GM23338 (cell line): ENCODE measurements at regions not wholly inside any gene's neighbourhood (a gene's known extent, or its start where the extent isn't known, plus 50 kb on each side); places are given as distances from the start of the nearest gene placed in this dataset.

Experiments used
- ATAC-seq: fragments of 200-7000 bp; cut with Tn5 transposase; 3 replicates; pipeline ENCODE4 v1.9.1; 2020
- DNase-seq: peaks from one replicate; pipeline ENCODE4 v3.0.0-alpha.2; 2015; ENCODE audit warnings: low spot score
- H2AFZ ChIP-seq: fragments of 200-600 bp; sonication (generic); 2 replicates; pipeline ENCODE4 v1.8.0; 2016; ENCODE audit warnings: antibody characterized with exemption, mild to moderate bottlenecking, moderate library complexity
- H3F3A ChIP-seq: fragments of 200-600 bp; sonication (generic); replicated peaks from 2 replicates; pipeline ENCODE4 v1.8.0; 2017; ENCODE audit warnings: antibody characterized with exemption, mixed run types, low read depth
- H3K27ac ChIP-seq: fragments of 200-600 bp; sonication (generic); 2 replicates; pipeline ENCODE4 v1.6.1; 2016; ENCODE audit warnings: low read depth
- H3K27me3 ChIP-seq: fragments of 200-600 bp; sonication (generic); 2 replicates; pipeline ENCODE4 v1.8.0; 2016; ENCODE audit warnings: mild to moderate bottlenecking, mixed run types, moderate library complexity; ENCODE audit not compliant: insufficient read depth
- H3K36me3 ChIP-seq: fragments of 200-600 bp; sonication (generic); 2 replicates; pipeline ENCODE4 v1.8.0; 2016; ENCODE audit warnings: mild to moderate bottlenecking; ENCODE audit not compliant: insufficient read depth
- H3K4me1 ChIP-seq: fragments of 200-600 bp; sonication (generic); 2 replicates; pipeline ENCODE4 v1.8.0; 2016; ENCODE audit warnings: mild to moderate bottlenecking, moderate library complexity; ENCODE audit not compliant: insufficient read depth
- H3K4me2 ChIP-seq: fragments of 200-600 bp; sonication (generic); 2 replicates; pipeline ENCODE4 v1.7.1; 2017; ENCODE audit warnings: mixed run types
- H3K4me3 ChIP-seq: fragments of 200-600 bp; sonication (generic); 2 replicates; pipeline ENCODE4 v1.6.1; 2016; ENCODE audit warnings: mixed run types
- H3K79me2 ChIP-seq: fragments of 200-600 bp; sonication (generic); replicated peaks from 2 replicates; pipeline ENCODE4 v1.8.0; 2017; ENCODE audit warnings: mild to moderate bottlenecking; ENCODE audit not compliant: insufficient read depth
- H3K9me2 ChIP-seq: fragments of 200-600 bp; sonication (generic); 2 replicates; pipeline ENCODE4 v1.8.0; 2017; ENCODE audit not compliant: insufficient read depth
- H4K20me1 ChIP-seq: fragments of 200-600 bp; sonication (generic); replicated peaks from 2 replicates; pipeline ENCODE4 v1.8.0; 2017; ENCODE audit warnings: mild to moderate bottlenecking; ENCODE audit not compliant: insufficient read depth
- H3K27ac Mint-ChIP-seq: 2 replicates; pipeline ENCODE4 v1.8.0; 2020; ENCODE audit warnings: inconsistent platforms, mild to moderate bottlenecking, moderate library complexity, mixed read lengths
- H3K27me3 Mint-ChIP-seq: 3 replicates; pipeline ENCODE4 v1.8.0; 2022; ENCODE audit warnings: low read depth, mild to moderate bottlenecking, moderate library complexity, mixed read lengths, inconsistent platforms; ENCODE audit not compliant: insufficient read depth, poor library complexity
- H3K36me3 Mint-ChIP-seq: 3 replicates; pipeline ENCODE4 v1.8.0; 2021; ENCODE audit warnings: low read depth, mild to moderate bottlenecking, inconsistent platforms, moderate library complexity, mixed read lengths
- H3K4me1 Mint-ChIP-seq: 3 replicates; pipeline ENCODE4 v1.8.0; 2020; ENCODE audit warnings: mild to moderate bottlenecking, inconsistent platforms, mixed read lengths
- H3K4me3 Mint-ChIP-seq: 3 replicates; pipeline ENCODE4 v1.8.0; 2021; ENCODE audit warnings: moderate library complexity, mild to moderate bottlenecking, inconsistent platforms, mixed read lengths
- H3K9me3 Mint-ChIP-seq: 3 replicates; pipeline ENCODE4 v1.8.0; 2020; ENCODE audit warnings: moderate library complexity, mild to moderate bottlenecking, inconsistent platforms, mixed read lengths
- CREB1 ChIP-seq: fragments of 250-450 bp; sonication (Bioruptor Pico); IDR thresholded peaks from 2 replicates; pipeline ENCODE4 v1.5.0; 2020; ENCODE audit warnings: low read depth, mild to moderate bottlenecking, moderate library complexity
- CTCF ChIP-seq, 2 experiments: fragments of 200-600 bp in 1 of 2; sonication (generic) in 1 of 2; conservative IDR thresholded peaks; 2 replicates each; pipeline versions ENCODE4 v1.5.1 to v1.6.1; 2016 to 2017; ENCODE audit warnings: antibody characterized with exemption in 2 of 2, low read depth in 2 of 2, mild to moderate bottlenecking in 2 of 2, moderate library complexity in 1 of 2
- ETS1 ChIP-seq: IDR thresholded peaks from 2 replicates; pipeline ENCODE4 v1.6.1; 2016; ENCODE audit warnings: antibody characterized with exemption
- EZH2 ChIP-seq: fragments of 200-600 bp; sonication (generic); IDR thresholded peaks from one replicate; pipeline ENCODE4 v1.8.0; 2017; ENCODE audit warnings: antibody characterized with exemption, mild to moderate bottlenecking, low read depth; ENCODE audit not compliant: unreplicated experiment
- EZH2phosphoT487 ChIP-seq: fragments of 200-600 bp; sonication (generic); IDR thresholded peaks from one replicate; pipeline ENCODE4 v1.8.1; 2018; ENCODE audit warnings: antibody characterized with exemption; ENCODE audit not compliant: unreplicated experiment
- JUNB ChIP-seq: IDR thresholded peaks from one replicate; pipeline ENCODE4 v1.6.1; 2016; ENCODE audit warnings: antibody characterized with exemption; ENCODE audit not compliant: unreplicated experiment
- NANOG ChIP-seq: IDR thresholded peaks from 2 replicates; pipeline ENCODE4 v1.6.1; 2016; ENCODE audit warnings: antibody characterized with exemption, borderline replicate concordance
- POLR2AphosphoS5 ChIP-seq: IDR thresholded peaks from 2 replicates; pipeline ENCODE4 v1.6.1; 2016; ENCODE audit warnings: antibody characterized with exemption, low read depth
- REST ChIP-seq: IDR thresholded peaks from one replicate; pipeline ENCODE4 v1.6.1; 2018; ENCODE audit warnings: antibody characterized with exemption; ENCODE audit not compliant: unreplicated experiment
- STAT1 ChIP-seq: IDR thresholded peaks from one replicate; pipeline ENCODE4 v1.6.1; 2016; ENCODE audit warnings: antibody characterized with exemption; ENCODE audit not compliant: unreplicated experiment
- ZNF114 ChIP-seq: fragments of 250-450 bp; sonication (Bioruptor Pico); IDR thresholded peaks from 2 replicates; pipeline ENCODE4 v1.5.0; 2020; ENCODE audit warnings: mild to moderate bottlenecking, moderate library complexity
- ZNF331 ChIP-seq: fragments of 250-450 bp; sonication (Bioruptor Pico); IDR thresholded peaks from 2 replicates; pipeline ENCODE4 v1.5.0; 2020; ENCODE audit warnings: low read depth, mild to moderate bottlenecking, moderate library complexity

GRCh38 chr9:100731038-100731556, 153.2 kb downstream of the CAVIN4 start:
- Mint-ChIP-seq H3K27me3 (peaks cover 2% of the 10 kb centered on the region), H3K9me3 (0 out of 3 replicates have a peak, but pooled peaks cover 4% of the 10 kb centered on the region), H3K4me3 (no peak overlapping the region), H3K36me3 (no peaks in the 10 kb centered on the region), H3K4me1 (peaks cover 9% of the 10 kb centered on the region; the same call in 2 of the 3 replicates), H3K27ac (no peak overlapping the region)
- Histone ChIP-seq H3F3A (no peaks in the 10 kb centered on the region), H2AFZ (no peak overlapping the region), H3K27ac (no peak overlapping the region), H4K20me1 (no peaks in the 10 kb centered on the region), H3K79me2 (no peaks in the 10 kb centered on the region), H3K36me3 (no peaks in the 10 kb centered on the region), H3K4me2 (no peak overlapping the region), H3K9me2 (no peaks in the 10 kb centered on the region), H3K4me3 (no peak overlapping the region), H3K4me1 (peaks cover 9% of the 10 kb centered on the region), H3K27me3 (no peaks in the 10 kb centered on the region)
- no peak for TF ChIP-seq ZNF114
- TF ChIP-seq JUNB = no peak
- TF ChIP-seq REST = no peak
- no peak for TF ChIP-seq CTCF (conservative IDR thresholded peaks at IDR 0.05; ENCODE audit: low read depth in 2 of 2)
- no peak for TF ChIP-seq EZH2phosphoT487
- no peak for TF ChIP-seq EZH2
- ATAC-seq (no peak), DNase-seq (no peak)

- Histone ChIP-seq H4K20me1 (no peaks in the 10 kb centered on the region), H3K4me1 (peaks cover 9% of the 10 kb centered on the region), H3K4me2 (no peak overlapping the region), H3K27ac (no peak overlapping the region), H3K27me3 (no peaks in the 10 kb centered on the region), H2AFZ (no peak overlapping the region), H3K36me3 (no peaks in the 10 kb centered on the region), H3K4me3 (no peak overlapping the region), H3K79me2 (no peaks in the 10 kb centered on the region), H3F3A (no peaks in the 10 kb centered on the region), H3K9me2 (no peaks in the 10 kb centered on the region)
- ATAC-seq = no peak
- H3K27ac Mint-ChIP-seq = no peak overlapping the region
- 0 out of 3 replicates have a peak, but pooled peaks cover 4% of the 10 kb centered on the region for H3K9me3 Mint-ChIP-seq
- no peaks in the 10 kb centered on the region for H3K36me3 Mint-ChIP-seq
- peaks cover 9% of the 10 kb centered on the region; the same call in 2 of the 3 replicates for H3K4me1 Mint-ChIP-seq
- no peak overlapping the region for H3K4me3 Mint-ChIP-seq
- no peak for DNase-seq
- peaks cover 2% of the 10 kb centered on the region for H3K27me3 Mint-ChIP-seq
- TF ChIP-seq REST (no peak), POLR2AphosphoS5 (no peak), ZNF331 (CRISPR knock-in tag) (no peak), NANOG (no peak), CREB1 (CRISPR knock-in tag) (no peak), EZH2 (no peak), ETS1 (no peak), STAT1 (no peak), CTCF (conservative IDR thresholded peaks at IDR 0.05; ENCODE audit: low read depth in 2 of 2) (no peak), JUNB (no peak), EZH2phosphoT487 (no peak)
These were observed 153.7 kb downstream of the CAVIN4 start for GRCh38 chr9:100731557-100731956.
